BLaER1 treated with 17β-estradiol and CSF1 and Interleukin-3, amounts not matched to agents 10 nM and 100 nM (cell line): ENCODE measurements at regions not wholly inside any gene's neighbourhood (a gene's known extent, or its start where the extent isn't known, plus 50 kb on each side); places are given as distances from the start of the nearest gene placed in this dataset.
A peak's percentile ranks its signal among the peaks of the same experiment; 100 is the strongest.
"Not testable (repeated sequence)": the region's sequence is repeated elsewhere in the genome, so short reads cannot be mapped to it uniquely, and the experiment has no call there.

Experiments
- H3K27ac ChIP-seq, 11 experiments: shearing (Covaris generic); formaldehyde crosslinking; 2 replicates each; pipeline ENCODE4 v1.8.1; 2022
- H3K27me3 ChIP-seq, 11 experiments: shearing (Covaris generic); formaldehyde crosslinking; 2 replicates each; pipeline ENCODE4 v1.8.1; 2022
- H3K36me3 ChIP-seq, 11 experiments: shearing (Covaris generic); formaldehyde crosslinking; 2 replicates each; pipeline ENCODE4 v1.8.1; 2022
- H3K4me1 ChIP-seq, 10 experiments: shearing (Covaris generic); formaldehyde crosslinking; 2 replicates each; pipeline ENCODE4 v1.8.1; 2022
- H3K4me2 ChIP-seq, 11 experiments: shearing (Covaris generic); formaldehyde crosslinking; 2 replicates each; pipeline ENCODE4 v1.8.1; 2022
- H3K4me3 ChIP-seq, 10 experiments: shearing (Covaris generic); formaldehyde crosslinking; 2 replicates each; pipeline ENCODE4 v1.8.1; 2022
- H3K9ac ChIP-seq, 11 experiments: shearing (Covaris generic); formaldehyde crosslinking; 2 replicates each; pipeline ENCODE4 v1.8.1; 2022
- H3K9me3 ChIP-seq, 11 experiments: shearing (Covaris generic); formaldehyde crosslinking; replicated peaks in 1 of 11; 2 replicates each; pipeline ENCODE4 v1.8.1; 2022
- H4K20me1 ChIP-seq, 11 experiments: shearing (Covaris generic); formaldehyde crosslinking; 2 replicates each; pipeline ENCODE4 v1.8.1; 2022
- Cebpa-rat ChIP-seq, 11 experiments: shearing (Covaris generic); IDR thresholded peaks; 2 replicates each; pipeline ENCODE4 v1.8.1; 2022

- H3K9ac ChIP-seq, result peak overlapping the region in 1 of 11 experiments; percentile 49; a peak in 1 of 22 replicates
- H3K4me1 ChIP-seq, result peaks cover 12 to 73% (median 27%) of the 10 kb centered on the region in 10 experiments
- H3K27ac ChIP-seq, result peak overlapping the region in 5 of 11 experiments; percentile 13 to 67 (median 43); a peak in 8 of 22 replicates
- no peaks in the 10 kb centered on the region for H3K27me3 ChIP-seq
- no peak overlapping the region for H3K4me3 ChIP-seq
- peak overlapping the region in 4 of 11 experiments; percentile 48 to 85 (median 73); a peak in 7 of 22 replicates for H3K4me2 ChIP-seq
- peaks cover 16 to 32% (median 29%) of the 10 kb centered on the region in 11 experiments for H3K9me3 ChIP-seq
- TF ChIP-seq Cebpa-rat (IDR thresholded peaks at IDR 0.05), result no peak
- no peaks in the 10 kb centered on the region for H4K20me1 ChIP-seq
- H3K36me3 ChIP-seq, result peaks cover 0 to 13% (median 0%) of the 10 kb centered on the region in 11 experiments; a peak in 10 of 22 replicates
Observed at GRCh38 chr1:244303610-244303969, 148.1 kb downstream of the ADSS2 start.

GRCh38 chr1:244304156-244304555 is 147.6 kb downstream of the ADSS2 start:
- Histone ChIP-seq H3K9me3 (peaks cover 22 to 38% (median 33%) of the 10 kb centered on the region in 11 experiments), H3K4me3 (no peak overlapping the region), H3K4me1 (peaks cover 7 to 68% (median 23%) of the 10 kb centered on the region in 10 experiments; a peak in 18 of 20 replicates), H3K9ac (peak overlapping the region in 2 of 11 experiments; percentile 22 to 49; a peak in 2 of 22 replicates), H3K27me3 (no peaks in the 10 kb centered on the region), H3K36me3 (peaks cover 0 to 18% (median 0%) of the 10 kb centered on the region in 11 experiments; a peak in 10 of 22 replicates), H3K4me2 (peak overlapping the region in 6 of 11 experiments; percentile 9 to 85 (median 60); a peak in 9 of 22 replicates), H3K27ac (peak overlapping the region in 5 of 11 experiments; percentile 13 to 67 (median 48); a peak in 7 of 22 replicates), H4K20me1 (no peaks in the 10 kb centered on the region)
- TF ChIP-seq Cebpa-rat (IDR thresholded peaks at IDR 0.05), result no peak

GRCh38 chr1:244304656-244305055 is 147.1 kb downstream of the ADSS2 start:
- Histone ChIP-seq H3K27me3 (no peaks in the 10 kb centered on the region), H3K4me2 (peak overlapping the region in 6 of 11 experiments; percentile 9 to 85 (median 60); a peak in 9 of 22 replicates), H4K20me1 (no peaks in the 10 kb centered on the region), H3K9ac (peak overlapping the region in 2 of 11 experiments; percentile 22 to 49; a peak in 1 of 22 replicates), H3K4me1 (peaks cover 5 to 68% (median 21%) of the 10 kb centered on the region in 10 experiments; a peak in 16 of 20 replicates), H3K36me3 (peaks cover 0 to 23% (median 0%) of the 10 kb centered on the region in 11 experiments; a peak in 10 of 22 replicates), H3K9me3 (peaks cover 27 to 43% (median 38%) of the 10 kb centered on the region in 11 experiments), H3K4me3 (no peak overlapping the region), H3K27ac (peak overlapping the region in 5 of 11 experiments; percentile 3 to 67 (median 48); a peak in 8 of 22 replicates)
- no peak for TF ChIP-seq Cebpa-rat (IDR thresholded peaks at IDR 0.05)

- Histone ChIP-seq H3K4me2 (peak overlapping the region in 3 of 11 experiments; percentile 71 to 85 (median 75); a peak in 4 of 22 replicates), H3K27ac (peak overlapping the region in 3 of 11 experiments; percentile 44 to 67 (median 65); a peak in 6 of 22 replicates), H3K36me3 (peaks cover 0 to 26% (median 0%) of the 10 kb centered on the region in 11 experiments; a peak in 10 of 22 replicates), H3K4me1 (peaks cover 5 to 56% (median 18%) of the 10 kb centered on the region in 10 experiments; a peak in 16 of 20 replicates), H3K4me3 (no peak overlapping the region), H3K27me3 (no peaks in the 10 kb centered on the region), H3K9me3 (peaks cover 35 to 51% (median 40%) of the 10 kb centered on the region in 11 experiments), H3K9ac (no peak overlapping the region), H4K20me1 (no peaks in the 10 kb centered on the region)
- no peak for TF ChIP-seq Cebpa-rat (IDR thresholded peaks at IDR 0.05)
Observed at GRCh38 chr1:244305776-244306341, 145.8 kb downstream of the ADSS2 start.

- Histone ChIP-seq H3K36me3 (peaks cover 0 to 33% (median 0%) of the 10 kb centered on the region in 11 experiments; a peak in 10 of 22 replicates), H4K20me1 (no peaks in the 10 kb centered on the region), H3K4me2 (peak overlapping the region in 1 of 11 experiments; percentile 75; a peak in 1 of 22 replicates), H3K27ac (no peak overlapping the region), H3K9me3 (peaks cover 36 to 55% (median 40%) of the 10 kb centered on the region in 11 experiments), H3K4me1 (peaks cover 5 to 50% (median 15%) of the 10 kb centered on the region in 10 experiments; a peak in 16 of 20 replicates), H3K4me3 (no peak overlapping the region), H3K9ac (no peak overlapping the region), H3K27me3 (no peaks in the 10 kb centered on the region)
- no peak for TF ChIP-seq Cebpa-rat (IDR thresholded peaks at IDR 0.05)
Observed at GRCh38 chr1:244306544-244306943, 145.2 kb downstream of the ADSS2 start.

GRCh38 chr1:244309191-244309590 is 142.5 kb downstream of the ADSS2 start:
- H3K4me1 ChIP-seq, result peaks cover 0 to 23% (median 4%) of the 10 kb centered on the region in 10 experiments; a peak in 10 of 20 replicates
- not testable (repeated sequence) for H3K4me2 ChIP-seq, H4K20me1 ChIP-seq, H3K4me3 ChIP-seq, H3K9ac ChIP-seq, H3K27me3 ChIP-seq, H3K27ac ChIP-seq
- peaks cover 0 to 54% (median 0%) of the 10 kb centered on the region in 11 experiments; a peak in 10 of 22 replicates for H3K36me3 ChIP-seq
- peaks cover 36 to 60% (median 40%) of the 10 kb centered on the region in 11 experiments for H3K9me3 ChIP-seq

- H3K27me3 ChIP-seq, result no peaks in the 10 kb centered on the region
- H3K36me3 ChIP-seq, result peaks cover 0 to 71% (median 0%) of the 10 kb centered on the region in 11 experiments; a peak in 10 of 22 replicates
- no peak overlapping the region for H3K9ac ChIP-seq
- no peak for TF ChIP-seq Cebpa-rat (IDR thresholded peaks at IDR 0.05)
- H3K4me1 ChIP-seq, result peaks cover 0 to 22% (median 6%) of the 10 kb centered on the region in 10 experiments; a peak in 11 of 20 replicates
- peaks cover 22 to 47% (median 28%) of the 10 kb centered on the region in 11 experiments for H3K9me3 ChIP-seq
- H3K4me2 ChIP-seq, result no peak overlapping the region
- no peak overlapping the region for H3K4me3 ChIP-seq
- peak overlapping the region in 2 of 11 experiments; percentile 9 to 23; a peak in 2 of 22 replicates for H3K27ac ChIP-seq
- H4K20me1 ChIP-seq, result no peaks in the 10 kb centered on the region; a peak in 1 of 22 replicates
Observed at GRCh38 chr1:244311784-244312532, 139.8 kb downstream of the ADSS2 start.

- Histone ChIP-seq H3K36me3 (peaks cover 0 to 66% (median 0%) of the 10 kb centered on the region in 11 experiments; a peak in 9 of 22 replicates), H3K9me3 (peaks cover 10 to 35% (median 14%) of the 10 kb centered on the region in 11 experiments; a peak in 20 of 22 replicates), H3K4me1 (peaks cover under 1 to 36% (median 16%) of the 10 kb centered on the region in 10 experiments; a peak in 19 of 20 replicates), H4K20me1 (no peaks in the 10 kb centered on the region; a peak in 1 of 22 replicates), H3K9ac (no peak overlapping the region), H3K27ac (no peak overlapping the region), H3K4me2 (no peak overlapping the region), H3K4me3 (no peak overlapping the region), H3K27me3 (no peaks in the 10 kb centered on the region)
- TF ChIP-seq Cebpa-rat (IDR thresholded peaks at IDR 0.05), result no peak
Observed at GRCh38 chr1:244313346-244313745, 138.4 kb downstream of the ADSS2 start.
